HEK293T (cell line): ENCODE measurements at regions not wholly inside any gene's neighbourhood (a gene's known extent, or its start where the extent isn't known, plus 50 kb on each side); places are given as distances from the start of the nearest gene placed in this dataset.

ENCODE experiments used
- CTCF ChIA-PET: fragments of 350-600 bp; formaldehyde crosslinking; extraction: SDS; loops from one replicate; lab custom pipeline; 2021; ENCODE audit warnings: antibody characterized with exemption, inconsistent platforms; lab: Yijun Ruan, JAX
- POLR2A ChIA-PET: fragments of 350-600 bp; formaldehyde crosslinking; extraction: SDS; loops from one replicate; lab custom pipeline; 2020; ENCODE audit warnings: antibody characterized with exemption, inconsistent platforms; lab: Yijun Ruan, JAX
- DNase-seq: peaks from one replicate; pipeline ENCODE4 v3.0.0; 2012; ENCODE audit warnings: mixed read lengths; ENCODE audit errors: extremely low spot score
- CTBP1 ChIP-seq: fragments of 450-650 bp; IDR thresholded peaks from 2 replicates; pipeline ENCODE4 v1.6.1; 2016; ENCODE audit warnings: borderline replicate concordance
- ELF4 ChIP-seq: fragments of 450-650 bp; IDR thresholded peaks from 2 replicates; pipeline ENCODE4 v1.6.1; 2017; ENCODE audit warnings: antibody characterized with exemption
- FOXM1 ChIP-seq: fragments of 450-650 bp; IDR thresholded peaks from 2 replicates; pipeline ENCODE4 v1.6.1; 2017; ENCODE audit warnings: mild to moderate bottlenecking, borderline replicate concordance
- HDGF ChIP-seq: fragments of 450-650 bp; IDR thresholded peaks from 2 replicates; pipeline ENCODE4 v1.6.1; 2017; ENCODE audit warnings: antibody characterized with exemption, borderline replicate concordance
- L3MBTL2 ChIP-seq: fragments of 450-650 bp; conservative IDR thresholded peaks from 2 replicates; pipeline ENCODE4 v1.6.1; 2016; ENCODE audit warnings: mild to moderate bottlenecking
- NFRKB ChIP-seq: fragments of 450-650 bp; IDR thresholded peaks from 2 replicates; pipeline ENCODE4 v1.6.1; 2016; ENCODE audit warnings: mild to moderate bottlenecking, moderate library complexity
- PKNOX1 ChIP-seq: fragments of 450-650 bp; IDR thresholded peaks from 2 replicates; pipeline ENCODE4 v1.6.1; 2016
- SUZ12 ChIP-seq: fragments of 450-650 bp; IDR thresholded peaks from 2 replicates; pipeline ENCODE4 v1.6.1; 2016; ENCODE audit warnings: mild to moderate bottlenecking

- ChIA-PET POLR2A (no interaction called here), CTCF (interaction anchor here (0.7 to 1.4 kb wide), 7 partner anchors 9 to 283 kb away, joined by 3 to 8 read pairs (median 3); no protein-coding TSS in a partner anchor)
- DNase-seq, result peak; percentile 86
- TF ChIP-seq NFRKB, result no peak
- no peak for TF ChIP-seq HDGF
- no peak for TF ChIP-seq FOXM1
- TF ChIP-seq L3MBTL2, result no peak
- TF ChIP-seq SUZ12, result no peak
- TF ChIP-seq PKNOX1, result no peak
- no peak for TF ChIP-seq ELF4
- TF ChIP-seq CTBP1, result no peak
Observed at GRCh38 chr18:33495278-33495677, 54.8 kb upstream of the CCDC178 start.
